ENCODE measurements at regions not wholly inside any gene's neighbourhood (a gene's known extent, or its start where the extent isn't known, plus 50 kb on each side); places are given as distances from the start of the nearest gene placed in this dataset.

- no peak for TF ChIP-seq CHD7 (IDR thresholded peaks at IDR 0.05; ENCODE audit: insufficient replicate concordance, low read length)
- no peak for TF ChIP-seq TBP (IDR thresholded peaks at IDR 0.05; ENCODE audit: low read depth, low read length)
- TF ChIP-seq EP300 (IDR thresholded peaks at IDR 0.05; ENCODE audit: borderline replicate concordance in 1 of 2, low read depth in 2 of 2, low read length in 2 of 2), result no peak
- no peak for TF ChIP-seq KDM4A (IDR thresholded peaks at IDR 0.05; ENCODE audit: low read depth, low read length, severe bottlenecking)
- TF ChIP-seq BCL11A (IDR thresholded peaks at IDR 0.05; ENCODE audit: low read depth in 2 of 2, low read length in 2 of 2), result no peak
- TF ChIP-seq ZNF274 (IDR thresholded peaks at IDR 0.05; ENCODE audit: borderline replicate concordance, extremely low read depth, low read length), result no peak
Measured at GRCh38 chr20:60352017-60352416, 393.8 kb downstream of the CDH26 start (continued).

All from H1 (cell line).